Mononuclear cell (primary cell): ENCODE measurements at regions not wholly inside any gene's neighbourhood (a gene's known extent, or its start where the extent isn't known, plus 50 kb on each side); places are given as distances from the start of the nearest gene placed in this dataset.

Experiments used
- H3K27me3 ChIP-seq: 2 replicates; pipeline ENCODE4 v1.6.0; 2011; ENCODE audit warnings: low read length, control low read depth; ENCODE audit not compliant: insufficient read depth
- H3K4me1 ChIP-seq: 2 replicates; pipeline ENCODE4 v1.5.1; 2011; ENCODE audit warnings: mild to moderate bottlenecking, low read length, control low read depth; ENCODE audit not compliant: insufficient read depth
- H3K4me3 ChIP-seq: 2 replicates; pipeline ENCODE4 v1.5.1; 2011; ENCODE audit warnings: mild to moderate bottlenecking, low read length, moderate library complexity
- H3K9me3 ChIP-seq: 2 replicates; pipeline ENCODE4 v1.5.1; 2011; ENCODE audit warnings: low read depth, mild to moderate bottlenecking, control low read depth, low read length

DNA sequence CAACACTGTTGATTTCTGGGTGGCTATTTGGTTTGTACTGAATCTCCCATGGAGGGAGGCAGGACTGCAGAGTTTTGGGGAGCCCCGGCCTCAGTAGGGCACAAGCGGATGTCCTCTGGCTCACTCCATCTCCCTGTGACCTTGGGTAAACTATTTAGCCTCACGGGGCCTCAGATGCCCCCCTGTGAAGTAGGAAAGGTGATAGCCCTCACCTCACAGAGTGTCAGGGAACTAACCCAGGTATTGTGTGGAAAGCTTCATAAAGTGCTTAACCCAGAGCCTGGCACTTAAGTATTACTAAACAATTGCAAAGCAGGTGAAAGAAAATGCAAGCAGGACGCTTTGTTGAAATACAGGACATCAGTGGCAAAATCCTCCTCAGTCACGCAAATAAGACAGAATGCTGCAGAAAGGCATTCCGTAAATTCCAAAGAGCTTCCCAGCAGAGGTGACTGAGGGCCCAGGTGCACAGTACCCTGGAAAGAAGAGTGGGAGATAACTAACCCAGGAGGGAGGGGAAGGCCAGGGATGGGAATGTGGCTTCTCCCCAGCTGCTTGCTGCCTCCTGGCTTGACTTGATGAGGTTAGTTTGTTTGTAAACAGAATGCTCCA, 436.3 kb downstream of the PRDM2 start:
- Histone ChIP-seq H3K4me3 (no peak overlapping the region), H3K4me1 (no peaks in the 10 kb centered on the region), H3K9me3 (no peaks in the 10 kb centered on the region), H3K27me3 (no peaks in the 10 kb centered on the region)

DNA sequence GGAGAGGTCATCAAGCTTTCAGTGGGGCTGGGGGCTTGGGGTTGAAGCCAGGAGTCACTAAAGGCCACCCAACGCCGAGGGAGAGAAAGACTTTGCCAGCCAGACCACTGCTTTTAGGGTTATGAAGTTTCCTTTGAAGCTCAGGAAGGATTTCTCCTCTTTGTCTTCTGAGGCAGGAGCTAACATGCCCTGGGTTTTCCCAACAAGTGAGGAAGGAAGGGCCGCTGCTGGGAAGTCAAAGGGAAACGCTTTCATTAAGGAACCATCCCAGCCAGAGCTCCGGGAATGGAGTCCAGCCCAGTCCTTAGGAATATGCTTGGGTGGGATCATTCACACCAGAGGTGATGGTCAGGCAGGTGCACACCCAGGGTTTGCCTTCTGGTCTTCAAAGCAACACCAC, 436.9 kb downstream of the PRDM2 start:
- Histone ChIP-seq H3K27me3 (no peaks in the 10 kb centered on the region), H3K9me3 (no peaks in the 10 kb centered on the region), H3K4me3 (no peak overlapping the region), H3K4me1 (no peaks in the 10 kb centered on the region)

DNA sequence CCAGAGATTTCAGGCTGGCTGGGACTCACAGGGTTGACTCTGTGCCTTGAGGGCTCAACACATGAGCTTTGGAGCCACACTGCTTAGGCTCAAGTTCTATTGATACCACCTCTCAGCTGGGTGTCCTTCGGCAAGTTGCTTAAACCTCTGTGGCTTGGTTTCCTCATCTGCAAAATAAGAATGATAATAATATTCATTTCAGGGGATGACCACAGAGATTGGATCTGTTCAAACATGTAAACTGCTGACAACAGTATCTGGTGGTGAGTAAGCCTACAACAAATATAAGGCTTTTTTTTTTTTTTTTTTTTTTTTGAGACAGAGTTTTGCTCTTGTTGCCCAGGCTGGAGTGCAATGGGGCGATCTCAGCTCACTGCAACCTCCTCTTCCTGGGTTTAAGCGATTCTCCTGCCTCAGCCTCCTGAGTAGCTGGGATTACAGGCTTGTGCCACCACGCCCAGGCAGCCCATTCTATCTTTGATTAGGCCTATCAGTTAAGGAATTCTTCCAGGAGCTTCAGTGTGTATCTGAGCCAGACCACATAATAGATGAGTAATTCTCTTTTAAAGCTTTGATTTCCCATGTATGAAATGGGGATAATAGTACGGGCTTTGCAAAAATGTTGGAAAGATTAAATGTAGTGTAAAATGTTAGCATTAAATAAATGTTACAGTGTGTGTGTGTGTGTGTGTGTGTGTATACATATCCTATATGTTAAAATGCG, 437.6 kb downstream of the PRDM2 start:
- no peaks in the 10 kb centered on the region for H3K9me3 ChIP-seq
- H3K4me1 ChIP-seq = no peaks in the 10 kb centered on the region
- no peak overlapping the region for H3K4me3 ChIP-seq
- H3K27me3 ChIP-seq = no peaks in the 10 kb centered on the region

DNA sequence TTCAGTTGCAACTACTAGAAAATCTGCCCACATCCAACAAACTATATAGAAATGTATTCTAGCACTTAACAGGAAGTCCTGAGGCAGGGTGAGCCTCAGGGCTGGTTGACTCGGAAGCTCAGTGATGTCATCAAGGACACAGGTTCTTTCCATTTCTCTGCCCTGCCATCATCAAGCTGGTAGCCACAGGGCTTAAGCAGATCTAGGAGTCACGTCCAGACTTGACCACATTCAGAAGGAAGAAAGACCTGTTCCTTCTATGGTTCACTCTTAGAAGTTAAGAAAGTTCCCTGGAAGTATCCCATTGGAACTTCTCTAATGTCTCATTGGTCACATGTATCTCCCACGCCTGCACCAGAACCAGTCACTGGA, 438.1 kb downstream of the PRDM2 start:
- Histone ChIP-seq H3K4me1 (no peaks in the 10 kb centered on the region), H3K9me3 (no peaks in the 10 kb centered on the region), H3K4me3 (no peak overlapping the region), H3K27me3 (no peaks in the 10 kb centered on the region)

DNA sequence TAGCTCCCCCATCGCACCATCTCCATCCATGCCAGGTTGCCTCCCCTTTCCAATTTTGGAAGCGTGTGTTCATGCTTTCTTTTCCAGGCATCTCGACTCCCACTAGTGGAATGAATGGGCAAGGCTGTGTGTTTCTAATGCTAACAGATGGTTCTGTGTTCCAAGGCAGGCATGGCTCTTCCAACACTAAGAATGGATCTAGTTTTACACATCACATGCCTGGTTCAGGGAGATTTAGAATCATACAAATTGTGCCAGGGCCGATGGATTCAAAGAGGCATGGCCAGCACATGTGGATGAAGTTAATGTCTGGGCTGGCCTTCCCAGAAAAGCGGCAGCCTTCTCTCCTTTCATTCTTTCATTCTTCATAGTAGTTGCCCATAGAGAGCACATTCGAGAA, 438.7 kb downstream of the PRDM2 start:
- Histone ChIP-seq H3K27me3 (no peaks in the 10 kb centered on the region), H3K4me3 (no peak overlapping the region), H3K4me1 (no peaks in the 10 kb centered on the region), H3K9me3 (no peaks in the 10 kb centered on the region)

DNA sequence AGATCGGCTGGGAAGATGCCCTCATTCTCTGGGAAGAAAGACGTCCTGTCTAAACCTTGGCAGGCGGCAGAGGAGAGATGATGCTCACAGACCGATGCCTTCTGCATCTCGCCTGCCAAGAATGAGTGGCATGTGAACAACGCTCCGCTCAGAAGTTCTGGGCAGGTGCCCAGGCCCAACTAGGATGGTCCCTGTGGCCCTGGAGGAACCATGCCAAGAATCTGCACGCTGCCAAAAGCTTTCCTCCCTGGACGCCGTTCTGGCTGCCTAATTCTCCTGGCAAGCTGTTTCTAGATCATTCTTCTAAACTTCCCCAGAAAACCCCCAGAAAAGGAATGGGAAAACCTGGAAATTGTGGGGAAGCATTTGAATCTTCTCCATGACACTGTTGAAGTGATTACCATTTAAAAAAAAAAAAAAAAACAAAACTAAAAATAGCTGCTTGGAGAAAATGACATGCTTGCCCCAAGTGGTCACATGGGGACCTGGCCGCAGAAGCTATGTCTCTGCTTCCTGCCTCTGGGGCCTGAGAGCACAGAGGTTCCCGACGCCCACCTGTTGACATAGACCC, 440.9 kb downstream of the PRDM2 start:
- Histone ChIP-seq H3K27me3 (no peaks in the 10 kb centered on the region), H3K9me3 (no peaks in the 10 kb centered on the region), H3K4me3 (no peak overlapping the region), H3K4me1 (no peaks in the 10 kb centered on the region)

DNA sequence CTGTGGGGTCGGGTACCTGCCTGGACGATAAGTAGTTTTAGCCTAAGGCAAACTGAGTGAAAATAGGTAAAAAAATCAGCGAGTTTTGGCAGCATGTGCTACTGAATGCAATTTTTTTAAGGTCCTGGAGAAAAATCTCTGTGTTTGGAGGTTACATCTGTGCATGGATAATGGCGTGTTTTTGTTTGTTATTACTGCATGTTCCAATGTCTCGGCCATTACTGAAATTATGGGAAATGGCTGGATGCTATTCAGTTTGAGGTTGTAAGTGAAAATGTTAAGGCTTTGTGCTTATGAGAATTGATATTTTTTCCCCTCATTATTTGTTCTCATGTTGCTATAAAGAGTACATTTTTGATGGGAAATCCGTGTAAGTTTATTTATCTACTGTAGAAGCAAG, 441.7 kb downstream of the PRDM2 start:
- no peaks in the 10 kb centered on the region for H3K4me1 ChIP-seq
- H3K4me3 ChIP-seq = no peak overlapping the region
- no peaks in the 10 kb centered on the region for H3K9me3 ChIP-seq
- no peaks in the 10 kb centered on the region for H3K27me3 ChIP-seq

DNA sequence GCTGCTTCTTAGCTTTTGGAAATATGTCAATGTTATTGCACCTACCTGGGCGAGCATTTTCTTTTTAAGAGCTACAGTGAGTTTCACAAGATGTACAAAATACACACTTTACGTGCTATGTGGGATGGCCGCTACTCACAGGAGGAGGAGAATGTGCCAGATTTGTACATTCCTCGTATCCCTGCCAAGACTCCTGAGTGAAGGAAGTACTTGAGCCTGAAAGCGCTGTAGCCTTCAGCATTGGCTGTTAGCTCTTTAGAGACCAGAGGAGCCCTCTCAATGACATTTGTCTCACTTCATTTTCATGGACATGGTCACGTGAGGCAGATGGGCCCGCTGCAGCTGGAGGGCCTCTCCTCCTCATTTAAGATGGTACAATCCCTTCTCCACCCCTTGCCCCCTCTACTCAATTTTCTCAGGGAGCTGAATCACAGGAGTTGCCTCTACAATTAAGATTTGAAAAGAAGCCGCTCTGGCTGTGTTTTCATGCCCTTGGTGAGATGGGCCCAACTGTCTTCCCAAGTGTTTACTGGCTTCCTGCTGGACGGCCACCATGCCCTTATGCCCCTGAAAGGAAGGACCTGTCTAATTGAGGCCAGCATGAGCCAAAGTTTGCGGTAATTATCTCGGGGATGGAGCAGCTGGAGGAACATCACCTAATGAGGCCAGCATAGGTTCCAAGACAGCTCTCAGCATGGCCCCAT, 442.6 kb downstream of the PRDM2 start:
- Histone ChIP-seq H3K4me3 (no peak overlapping the region), H3K9me3 (no peaks in the 10 kb centered on the region), H3K4me1 (no peaks in the 10 kb centered on the region), H3K27me3 (no peaks in the 10 kb centered on the region)

DNA sequence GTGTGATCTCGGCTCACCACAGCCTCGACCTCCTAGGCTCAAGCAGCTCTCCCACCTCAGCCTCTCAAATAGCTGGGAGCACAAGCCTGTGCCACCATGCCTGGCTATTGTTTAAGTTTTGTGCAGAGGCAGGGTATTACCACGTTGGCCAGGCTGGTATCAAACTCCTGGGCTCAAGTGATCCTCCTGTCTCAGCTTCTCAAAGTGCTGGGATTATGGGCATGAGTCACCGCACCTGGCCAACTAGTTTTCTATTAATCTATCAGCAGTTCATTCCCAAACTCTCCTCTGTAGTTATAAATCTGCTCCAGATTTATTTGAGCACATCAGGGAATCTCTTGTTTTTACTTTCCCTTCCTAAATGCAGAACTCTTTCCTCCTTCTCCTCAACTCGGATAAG, 443.8 kb downstream of the PRDM2 start:
- Histone ChIP-seq H3K9me3 (no peaks in the 10 kb centered on the region), H3K27me3 (no peaks in the 10 kb centered on the region), H3K4me1 (no peaks in the 10 kb centered on the region), H3K4me3 (no peak overlapping the region)

DNA sequence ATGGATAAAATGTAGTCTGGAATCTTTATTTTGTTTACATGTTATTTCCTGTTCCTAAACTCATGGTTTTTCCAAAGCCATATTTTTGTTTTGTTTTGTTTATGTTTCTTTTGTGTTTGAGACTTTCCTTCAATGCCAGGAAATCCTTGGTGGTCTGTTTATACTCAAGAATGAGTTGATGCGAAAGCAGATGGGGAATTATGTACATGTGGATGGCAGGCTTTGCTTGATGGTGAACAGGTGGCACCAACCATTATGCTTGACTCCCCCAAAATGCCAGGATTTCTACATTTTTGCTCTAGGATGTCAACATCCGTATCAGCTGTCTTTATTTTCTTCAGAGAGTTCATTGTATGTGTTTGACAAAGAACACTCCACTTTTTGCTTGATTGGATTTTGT, 448.5 kb downstream of the PRDM2 start:
- Histone ChIP-seq H3K9me3 (no peaks in the 10 kb centered on the region), H3K27me3 (no peaks in the 10 kb centered on the region), H3K4me1 (no peaks in the 10 kb centered on the region), H3K4me3 (no peak overlapping the region)

DNA sequence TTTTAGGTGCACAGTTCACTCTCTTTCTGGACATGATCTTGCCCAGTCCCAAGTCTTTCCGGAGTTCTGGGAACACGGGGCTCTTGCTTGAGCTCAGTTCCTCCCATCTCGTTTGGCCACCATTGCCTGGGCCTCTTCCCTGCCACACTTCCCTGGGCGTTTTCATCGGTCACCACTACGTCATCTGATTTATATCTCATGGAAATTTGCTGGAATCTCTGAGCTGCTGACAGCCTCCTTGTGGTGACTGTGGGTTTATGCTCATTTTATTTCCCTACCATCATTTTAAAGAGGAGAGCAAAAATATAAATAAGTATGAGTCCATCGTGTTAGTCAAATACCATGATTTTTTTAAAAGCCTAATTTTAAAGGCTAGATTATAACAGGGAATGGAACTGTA, 449.1 kb upstream of the KAZN start:
- H3K9me3 ChIP-seq = no peaks in the 10 kb centered on the region
- no peak overlapping the region for H3K4me3 ChIP-seq
- H3K4me1 ChIP-seq = no peaks in the 10 kb centered on the region
- H3K27me3 ChIP-seq = no peaks in the 10 kb centered on the region

DNA sequence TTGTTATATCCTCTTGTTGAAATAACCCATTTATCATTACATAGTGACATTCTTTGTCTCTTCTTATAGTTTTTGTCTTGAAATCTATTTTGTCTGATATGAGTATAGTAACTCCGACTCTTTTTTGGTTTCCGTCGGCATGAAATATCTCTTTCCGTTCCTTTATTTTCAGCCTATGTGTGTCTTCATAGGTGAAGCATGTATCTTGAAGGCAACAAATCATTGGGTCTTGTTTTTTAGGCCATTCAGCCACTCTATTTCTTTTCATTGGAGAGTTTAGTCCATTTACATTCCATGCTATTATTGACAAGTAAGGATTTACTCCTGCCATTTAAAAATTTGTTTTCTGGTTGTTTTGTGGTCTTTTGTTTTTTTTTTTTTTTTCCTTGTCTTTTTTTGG, 441.9 kb upstream of the KAZN start:
- no peaks in the 10 kb centered on the region for H3K4me1 ChIP-seq
- H3K27me3 ChIP-seq = no peaks in the 10 kb centered on the region
- H3K9me3 ChIP-seq = peaks cover 10% of the 10 kb centered on the region
- no peak overlapping the region for H3K4me3 ChIP-seq

DNA sequence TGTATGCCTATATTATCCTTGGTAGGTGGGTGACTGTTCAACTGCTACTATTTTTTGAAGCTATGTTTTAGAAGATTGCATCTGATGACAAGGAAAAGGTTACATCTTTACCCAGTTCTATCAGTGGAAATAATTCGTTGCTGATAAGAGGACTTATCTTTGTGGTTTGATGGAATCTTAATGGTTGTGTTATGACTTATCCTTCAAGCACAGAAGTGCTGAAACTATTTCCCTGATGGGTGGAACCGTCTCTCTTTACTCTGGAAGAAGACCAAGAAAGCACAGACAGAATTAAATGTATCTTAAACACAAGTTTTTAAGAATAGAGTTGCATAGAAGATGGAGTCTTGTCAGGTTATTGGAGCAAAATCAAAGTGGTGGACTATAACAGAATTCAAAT, 437.7 kb upstream of the KAZN start:
- Histone ChIP-seq H3K4me1 (no peaks in the 10 kb centered on the region), H3K9me3 (peaks cover 10% of the 10 kb centered on the region), H3K27me3 (no peaks in the 10 kb centered on the region), H3K4me3 (no peak overlapping the region)

DNA sequence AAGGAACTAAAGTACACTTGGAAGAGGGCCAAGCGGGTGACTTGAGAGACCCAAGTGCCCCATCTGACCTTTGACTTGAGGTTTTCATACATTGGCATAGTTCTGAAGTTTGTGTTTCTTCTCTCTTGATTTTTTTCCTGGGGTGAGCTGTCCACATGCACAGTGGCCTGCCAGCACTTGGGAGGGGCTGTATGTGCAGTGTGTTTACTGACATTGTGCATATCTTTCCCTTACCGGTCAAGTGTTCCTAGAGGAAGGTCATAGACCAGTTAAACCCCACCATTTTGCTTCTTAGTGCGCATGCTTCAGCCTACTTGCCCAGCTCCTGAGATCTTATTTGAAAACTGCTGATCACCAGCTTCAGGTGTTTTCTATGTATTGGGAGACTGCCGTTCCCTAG, 435.2 kb upstream of the KAZN start:
- no peaks in the 10 kb centered on the region for H3K4me1 ChIP-seq
- no peak overlapping the region for H3K4me3 ChIP-seq
- H3K27me3 ChIP-seq = no peaks in the 10 kb centered on the region
- no peaks in the 10 kb centered on the region for H3K9me3 ChIP-seq

DNA sequence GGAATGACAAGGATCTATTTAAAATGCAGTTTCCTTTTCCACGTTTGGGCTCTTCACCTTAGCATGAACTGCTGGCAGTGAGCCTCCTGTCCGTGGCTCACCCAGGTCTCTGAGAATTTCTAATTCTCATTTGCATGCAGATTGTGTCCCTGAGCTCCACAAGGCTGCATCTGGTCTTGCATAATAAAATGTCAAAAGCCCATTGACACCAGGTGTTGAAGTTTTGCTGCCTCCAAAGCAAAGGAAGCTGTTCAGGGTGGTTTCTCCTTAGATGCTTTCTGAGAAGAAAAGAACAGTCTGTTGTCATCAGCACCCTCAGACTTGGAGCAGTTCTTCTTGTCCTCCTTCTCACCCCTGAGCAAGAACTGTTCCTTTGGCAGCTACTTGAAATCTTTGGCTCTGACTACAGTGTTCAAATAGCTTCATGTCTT, 433.1 kb upstream of the KAZN start:
- no peak overlapping the region for H3K4me3 ChIP-seq
- H3K9me3 ChIP-seq = no peaks in the 10 kb centered on the region
- H3K27me3 ChIP-seq = no peaks in the 10 kb centered on the region
- no peaks in the 10 kb centered on the region for H3K4me1 ChIP-seq
